ENCODE measurements at regions not wholly inside any gene's neighbourhood (a gene's known extent, or its start where the extent isn't known, plus 50 kb on each side); places are given as distances from the start of the nearest gene placed in this dataset.
A peak's percentile ranks its signal among the peaks of the same experiment; 100 is the strongest.
"Not testable (repeated sequence)": the region's sequence is repeated elsewhere in the genome, so short reads cannot be mapped to it uniquely, and the experiment has no call there.

DNA sequence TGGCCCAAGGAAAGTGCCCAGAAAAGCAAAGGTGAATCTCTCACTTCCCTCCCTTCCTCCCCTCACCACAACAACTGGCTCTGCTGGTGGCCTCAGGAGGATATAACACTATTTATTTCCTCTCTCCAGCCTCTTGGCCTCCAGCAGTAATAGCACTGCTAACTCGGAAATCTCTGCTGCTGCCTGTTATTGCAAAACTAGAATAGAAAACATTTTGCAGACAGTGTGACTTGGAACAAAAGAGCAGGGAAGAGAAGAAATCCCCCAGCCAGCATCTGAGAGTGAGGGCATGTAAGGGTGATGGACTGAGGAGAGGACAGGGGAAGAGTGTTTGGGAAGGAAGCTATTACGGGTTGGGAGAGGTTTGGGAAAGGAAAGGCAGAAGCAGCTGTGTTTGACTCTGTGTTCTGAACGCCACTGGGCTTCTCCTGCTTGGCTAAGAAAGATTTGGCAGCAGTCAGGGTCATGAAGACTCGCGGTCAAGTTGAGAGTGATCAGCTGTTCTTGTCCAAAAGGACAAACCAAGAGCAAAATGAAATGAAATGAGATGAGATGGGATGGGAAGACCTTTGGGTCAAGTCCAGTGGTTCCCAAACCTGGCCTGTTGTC is 81.0 kb upstream of the SNX9 start:
- TF ChIP-seq, protein P1, sequence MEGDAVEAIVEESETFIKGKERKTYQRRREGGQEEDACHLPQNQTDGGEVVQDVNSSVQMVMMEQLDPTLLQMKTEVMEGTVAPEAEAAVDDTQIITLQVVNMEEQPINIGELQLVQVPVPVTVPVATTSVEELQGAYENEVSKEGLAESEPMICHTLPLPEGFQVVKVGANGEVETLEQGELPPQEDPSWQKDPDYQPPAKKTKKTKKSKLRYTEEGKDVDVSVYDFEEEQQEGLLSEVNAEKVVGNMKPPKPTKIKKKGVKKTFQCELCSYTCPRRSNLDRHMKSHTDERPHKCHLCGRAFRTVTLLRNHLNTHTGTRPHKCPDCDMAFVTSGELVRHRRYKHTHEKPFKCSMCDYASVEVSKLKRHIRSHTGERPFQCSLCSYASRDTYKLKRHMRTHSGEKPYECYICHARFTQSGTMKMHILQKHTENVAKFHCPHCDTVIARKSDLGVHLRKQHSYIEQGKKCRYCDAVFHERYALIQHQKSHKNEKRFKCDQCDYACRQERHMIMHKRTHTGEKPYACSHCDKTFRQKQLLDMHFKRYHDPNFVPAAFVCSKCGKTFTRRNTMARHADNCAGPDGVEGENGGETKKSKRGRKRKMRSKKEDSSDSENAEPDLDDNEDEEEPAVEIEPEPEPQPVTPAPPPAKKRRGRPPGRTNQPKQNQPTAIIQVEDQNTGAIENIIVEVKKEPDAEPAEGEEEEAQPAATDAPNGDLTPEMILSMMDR (IDR thresholded peaks at IDR 0.05; ENCODE audit: low read depth, low read length) = no peak
- DNase-seq (ENCODE audit: low read depth in 2 of 2) = peak in 1 of 2 donors; percentile 47
- no peak overlapping the region for H3K4me3 ChIP-seq (replicated peaks in 1 of 2; ENCODE audit: low read depth in 2 of 2, low read length in 2 of 2)

DNA sequence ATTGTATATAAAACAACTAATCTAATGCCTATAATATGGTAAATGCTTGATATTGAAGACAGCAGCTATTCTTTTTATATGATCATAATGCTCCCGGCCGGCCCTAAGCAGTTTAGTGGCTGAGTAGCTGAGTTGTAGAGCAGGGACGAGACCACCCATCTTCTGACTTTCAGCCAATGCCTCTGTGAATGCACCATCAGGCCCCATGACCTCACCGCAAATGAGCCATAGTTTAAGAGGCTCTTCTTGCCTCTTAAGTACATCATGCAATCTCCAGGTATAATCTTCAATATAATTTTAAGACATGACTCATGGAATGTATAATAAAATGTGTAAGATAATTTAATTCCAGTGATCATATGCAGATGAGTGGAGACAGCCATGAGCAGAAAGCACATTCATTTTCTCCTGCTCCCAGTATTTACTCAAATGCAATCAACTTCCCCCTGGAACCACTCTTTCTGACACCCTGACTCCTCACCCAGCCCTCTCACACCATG is 78.9 kb upstream of the SNX9 start:
- no peak for DNase-seq (ENCODE audit: low read depth in 2 of 2)

DNA sequence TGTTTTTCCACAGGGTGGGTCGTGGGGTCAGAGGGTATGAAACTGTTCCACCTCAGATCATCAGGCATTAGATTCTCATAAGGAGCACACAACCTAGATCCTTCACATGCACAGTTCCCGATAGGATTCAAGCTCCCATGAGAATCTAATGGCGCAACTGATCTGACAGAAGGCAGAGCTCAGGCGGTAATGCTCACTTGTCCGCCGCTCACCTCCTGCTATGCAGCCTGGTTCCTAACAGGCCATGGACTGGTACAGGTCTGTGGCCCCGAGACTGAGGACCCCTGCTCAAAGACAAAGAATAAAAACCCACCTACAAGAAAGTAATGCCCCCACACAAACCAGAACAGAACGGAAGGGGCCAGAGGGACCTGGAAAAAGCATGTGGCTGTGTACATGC is 76.1 kb upstream of the SNX9 start:
- DNase-seq (ENCODE audit: low read depth in 2 of 2) = no peak
- TF ChIP-seq, protein P1 (IDR thresholded peaks at IDR 0.05; ENCODE audit: low read depth, low read length) = no peak
- H3K4me3 ChIP-seq (replicated peaks in 1 of 2; ENCODE audit: low read depth in 2 of 2, low read length in 2 of 2) = no peak overlapping the region

More for the DNA sequence above, 78.9 kb upstream of the SNX9 start:
- TF ChIP-seq, protein P1 (IDR thresholded peaks at IDR 0.05; ENCODE audit: low read depth, low read length) = no peak
- H3K4me3 ChIP-seq (replicated peaks in 1 of 2; ENCODE audit: low read depth in 2 of 2, low read length in 2 of 2) = no peak overlapping the region

DNA sequence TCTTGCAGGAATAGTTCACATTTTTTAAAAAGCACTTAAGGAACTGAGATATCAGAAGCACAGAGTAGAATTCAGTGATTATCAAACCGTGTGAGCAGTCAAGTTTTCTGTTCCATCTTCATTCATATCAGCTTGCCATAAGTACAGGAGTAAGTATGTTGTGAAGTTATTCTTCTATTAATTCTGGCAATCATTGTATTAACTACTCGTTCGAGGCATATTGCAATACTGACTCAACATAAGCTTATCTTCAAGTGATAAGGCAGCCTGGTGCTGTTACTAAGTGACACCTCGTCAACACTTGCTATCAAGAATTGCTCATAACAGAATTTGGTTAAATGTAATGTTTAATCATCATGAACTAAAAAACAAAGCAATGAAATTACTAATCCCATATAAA is 75.7 kb upstream of the SNX9 start:
- peak in 1 of 2 donors; percentile 71 for DNase-seq (ENCODE audit: low read depth in 2 of 2)
- TF ChIP-seq, protein P1 (IDR thresholded peaks at IDR 0.05; ENCODE audit: low read depth, low read length) = no peak
- no peak overlapping the region for H3K4me3 ChIP-seq (replicated peaks in 1 of 2; ENCODE audit: low read depth in 2 of 2, low read length in 2 of 2)

DNA sequence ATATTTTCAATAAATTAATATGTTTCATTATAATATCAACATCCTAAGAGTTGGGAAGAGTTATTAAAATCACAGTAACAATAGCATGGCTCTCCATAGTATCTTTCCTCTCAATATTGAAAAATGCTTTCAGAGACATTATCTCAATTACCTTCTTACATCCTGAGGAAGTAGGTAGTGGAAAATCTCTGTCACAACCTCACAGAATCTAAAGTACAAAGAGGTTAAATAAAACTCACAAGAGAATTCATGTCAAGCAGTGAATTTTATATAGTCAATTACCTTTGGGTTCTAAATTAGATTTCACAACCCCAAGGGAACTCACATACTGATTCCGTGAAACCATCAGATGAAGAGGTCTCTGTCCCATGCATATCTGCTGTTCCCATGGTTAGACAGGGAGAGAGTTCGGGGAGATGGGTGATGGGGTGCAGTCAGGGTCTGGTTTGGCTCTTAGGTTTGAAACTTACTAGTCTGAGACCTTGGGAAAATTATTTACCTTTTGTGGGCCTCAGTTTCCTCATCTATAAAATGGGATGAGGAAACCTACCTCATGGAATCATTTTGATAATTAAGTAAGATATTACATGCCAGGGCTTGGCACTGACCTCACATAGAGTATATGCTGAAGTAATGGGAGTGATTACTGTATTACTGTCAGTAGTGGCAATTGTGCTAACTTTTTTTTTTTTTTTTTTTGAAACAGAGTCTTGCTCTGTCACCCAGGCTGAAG is 74.0 kb upstream of the SNX9 start:
- TF ChIP-seq, protein P1 (IDR thresholded peaks at IDR 0.05; ENCODE audit: low read depth, low read length) = no peak

DNA sequence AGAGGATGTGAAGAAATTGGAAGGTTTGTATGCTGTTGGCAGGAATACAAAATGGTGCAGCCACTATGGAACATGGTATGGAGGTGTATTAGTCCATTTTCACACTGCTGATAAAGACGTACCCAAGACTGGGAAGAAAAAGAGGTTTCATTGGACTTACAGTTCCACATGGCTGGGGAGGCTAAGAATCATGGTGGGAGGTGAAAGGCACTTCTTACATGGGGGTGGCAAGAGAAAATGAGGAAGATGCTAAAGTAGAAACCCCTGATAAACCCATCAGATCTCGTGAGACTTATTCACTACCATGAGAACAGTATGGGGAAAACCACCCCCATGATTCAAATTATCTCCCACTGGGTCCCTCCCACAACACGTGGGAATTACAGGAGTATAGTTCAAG is 72.1 kb upstream of the SNX9 start:
- not testable (repeated sequence) for H3K4me3 ChIP-seq (replicated peaks in 1 of 2; ENCODE audit: low read depth in 2 of 2, low read length in 2 of 2); DNase-seq (ENCODE audit: low read depth in 2 of 2)

More for the DNA sequence above, 74.0 kb upstream of the SNX9 start:
- DNase-seq (ENCODE audit: low read depth in 2 of 2) = no peak
- H3K4me3 ChIP-seq (replicated peaks in 1 of 2; ENCODE audit: low read depth in 2 of 2, low read length in 2 of 2) = no peak overlapping the region

DNA sequence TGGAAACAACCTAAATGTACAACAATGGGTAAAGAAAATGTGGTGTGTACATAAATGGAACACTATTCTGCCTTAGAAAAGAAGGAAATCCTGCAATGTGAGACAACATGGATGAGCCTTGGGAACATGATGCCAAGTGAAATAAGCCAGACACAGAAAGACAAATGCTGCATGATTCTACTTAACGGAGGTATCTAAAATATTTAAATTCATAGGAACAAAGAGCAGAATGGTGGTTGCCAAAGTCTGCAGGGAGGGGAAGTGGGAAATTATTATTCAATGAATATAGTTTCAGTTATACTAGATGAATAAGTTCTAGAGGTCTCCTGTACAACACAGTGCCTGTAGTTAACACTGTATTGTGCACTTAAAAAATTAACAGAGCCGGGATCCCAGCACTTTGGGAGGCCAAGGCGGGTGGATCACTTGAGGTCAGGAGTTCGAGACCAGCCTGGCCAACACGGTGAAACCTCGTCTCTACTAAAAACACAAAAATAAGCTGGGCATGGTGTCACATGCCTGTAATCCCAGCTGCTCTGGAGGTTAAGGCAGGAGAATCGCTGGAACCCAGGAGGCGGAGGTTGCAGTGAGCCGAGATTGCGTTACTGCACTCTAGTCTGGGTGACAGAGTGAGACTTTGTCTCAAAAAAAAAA is 71.4 kb upstream of the SNX9 start:
- no peak for DNase-seq (ENCODE audit: low read depth in 2 of 2)
- TF ChIP-seq, protein P1 (IDR thresholded peaks at IDR 0.05; ENCODE audit: low read depth, low read length) = no peak
- H3K4me3 ChIP-seq (replicated peaks in 1 of 2; ENCODE audit: low read depth in 2 of 2, low read length in 2 of 2) = no peak overlapping the region

DNA sequence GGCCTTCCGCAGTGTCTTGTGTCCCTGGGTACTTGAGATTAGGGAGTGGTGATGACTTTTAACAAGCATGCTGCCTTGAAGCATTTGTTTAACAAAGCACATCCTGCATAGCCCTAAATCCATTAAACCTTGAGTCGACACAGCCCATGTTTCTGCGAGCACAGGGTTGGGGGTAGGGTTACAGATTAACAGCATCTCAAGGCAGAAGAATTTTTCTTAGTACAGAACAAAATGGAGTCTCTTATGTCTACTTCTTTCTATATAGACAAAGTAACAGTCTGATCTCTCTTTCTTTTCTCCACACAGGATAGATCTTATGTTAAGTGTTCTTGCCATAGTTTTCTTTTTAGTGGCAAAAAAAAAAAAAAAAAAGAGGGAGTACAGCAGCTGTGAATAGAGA is 70.2 kb upstream of the SNX9 start:
- not testable (repeated sequence) for DNase-seq (ENCODE audit: low read depth in 2 of 2); H3K4me3 ChIP-seq (replicated peaks in 1 of 2; ENCODE audit: low read depth in 2 of 2, low read length in 2 of 2)
